T-helper 1 cell treated with Interleukin-12 subunit alpha and Interleukin-12 subunit beta and Interleukin-4 antibody, amounts not matched to agents 30 μg/mL and 1 μg/mL, for 36 hours (primary cell): ENCODE measurements at regions not wholly inside any gene's neighbourhood (a gene's known extent, or its start where the extent isn't known, plus 50 kb on each side); places are given as distances from the start of the nearest gene placed in this dataset.

Experiments used
- H3K27ac Mint-ChIP-seq: one replicate; pipeline ENCODE4 v1.8.0; 2021; ENCODE audit warnings: mild to moderate bottlenecking, mixed read lengths
- H3K27me3 Mint-ChIP-seq: one replicate; pipeline ENCODE4 v1.8.0; 2021; ENCODE audit warnings: low read depth, mixed read lengths
- H3K36me3 Mint-ChIP-seq: one replicate; pipeline ENCODE4 v1.8.0; 2021; ENCODE audit warnings: low read depth, mixed read lengths
- H3K4me1 Mint-ChIP-seq: one replicate; pipeline ENCODE4 v1.8.0; 2021; ENCODE audit warnings: low read depth, mixed read lengths
- H3K4me3 Mint-ChIP-seq: one replicate; pipeline ENCODE4 v1.8.0; 2021; ENCODE audit warnings: mild to moderate bottlenecking, moderate library complexity, mixed read lengths
- H3K9me3 Mint-ChIP-seq: one replicate; pipeline ENCODE4 v1.8.0; 2021; ENCODE audit warnings: mixed read lengths

GRCh38 chr11:69923641-69924307, 104.6 kb upstream of the FGF3 start:
- peaks cover 40% of the 10 kb centered on the region for H3K27me3 Mint-ChIP-seq
- H3K9me3 Mint-ChIP-seq = no peaks in the 10 kb centered on the region
- no peaks in the 10 kb centered on the region for H3K36me3 Mint-ChIP-seq
- H3K4me3 Mint-ChIP-seq = no peak overlapping the region
- H3K27ac Mint-ChIP-seq = no peak overlapping the region
- peaks cover 4% of the 10 kb centered on the region for H3K4me1 Mint-ChIP-seq

- Mint-ChIP-seq H3K4me1 (peaks cover 4% of the 10 kb centered on the region), H3K9me3 (no peaks in the 10 kb centered on the region), H3K36me3 (no peaks in the 10 kb centered on the region), H3K27me3 (peaks cover 40% of the 10 kb centered on the region), H3K27ac (no peak overlapping the region), H3K4me3 (no peak overlapping the region)
Observed at GRCh38 chr11:69924308-69925161, 105.3 kb upstream of the FGF3 start.

- peaks cover 4% of the 10 kb centered on the region for H3K4me1 Mint-ChIP-seq
- no peak overlapping the region for H3K4me3 Mint-ChIP-seq
- peaks cover 40% of the 10 kb centered on the region for H3K27me3 Mint-ChIP-seq
- H3K36me3 Mint-ChIP-seq = no peaks in the 10 kb centered on the region
- no peaks in the 10 kb centered on the region for H3K9me3 Mint-ChIP-seq
- H3K27ac Mint-ChIP-seq = no peak overlapping the region
Observed at GRCh38 chr11:69925366-69926196, 106.4 kb upstream of the FGF3 start.

GRCh38 chr11:69926376-69927050, 107.3 kb upstream of the FGF3 start:
- peaks cover 40% of the 10 kb centered on the region for H3K27me3 Mint-ChIP-seq
- peaks cover 4% of the 10 kb centered on the region for H3K4me1 Mint-ChIP-seq
- no peak overlapping the region for H3K4me3 Mint-ChIP-seq
- H3K9me3 Mint-ChIP-seq = no peaks in the 10 kb centered on the region
- H3K27ac Mint-ChIP-seq = no peak overlapping the region
- H3K36me3 Mint-ChIP-seq = no peaks in the 10 kb centered on the region

GRCh38 chr11:69928121-69928520, 108.9 kb upstream of the FGF3 start:
- H3K27ac Mint-ChIP-seq = no peak overlapping the region
- no peaks in the 10 kb centered on the region for H3K9me3 Mint-ChIP-seq
- no peak overlapping the region for H3K4me3 Mint-ChIP-seq
- H3K4me1 Mint-ChIP-seq = peaks cover 4% of the 10 kb centered on the region
- H3K36me3 Mint-ChIP-seq = no peaks in the 10 kb centered on the region
- peaks cover 37% of the 10 kb centered on the region for H3K27me3 Mint-ChIP-seq

GRCh38 chr11:69928975-69929374, 109.8 kb upstream of the FGF3 start:
- no peaks in the 10 kb centered on the region for H3K36me3 Mint-ChIP-seq
- peaks cover 35% of the 10 kb centered on the region for H3K27me3 Mint-ChIP-seq
- no peak overlapping the region for H3K27ac Mint-ChIP-seq
- H3K4me1 Mint-ChIP-seq = peaks cover 4% of the 10 kb centered on the region
- H3K9me3 Mint-ChIP-seq = no peaks in the 10 kb centered on the region
- no peak overlapping the region for H3K4me3 Mint-ChIP-seq

GRCh38 chr11:69930081-69931059, 111.2 kb upstream of the FGF3 start:
- Mint-ChIP-seq H3K9me3 (no peaks in the 10 kb centered on the region), H3K27me3 (peaks cover 21% of the 10 kb centered on the region), H3K4me3 (no peak overlapping the region), H3K4me1 (peaks cover 4% of the 10 kb centered on the region), H3K27ac (no peak overlapping the region), H3K36me3 (no peaks in the 10 kb centered on the region)

GRCh38 chr11:69931060-69931910, 112.1 kb upstream of the FGF3 start:
- Mint-ChIP-seq H3K4me1 (no peaks in the 10 kb centered on the region), H3K36me3 (no peaks in the 10 kb centered on the region), H3K4me3 (no peak overlapping the region), H3K27me3 (peaks cover 17% of the 10 kb centered on the region), H3K9me3 (no peaks in the 10 kb centered on the region), H3K27ac (no peak overlapping the region)

- Mint-ChIP-seq H3K4me3 (no peak overlapping the region), H3K9me3 (no peaks in the 10 kb centered on the region), H3K27me3 (peaks cover 11% of the 10 kb centered on the region), H3K4me1 (no peaks in the 10 kb centered on the region), H3K36me3 (no peaks in the 10 kb centered on the region), H3K27ac (no peak overlapping the region)
Observed at GRCh38 chr11:69931994-69932910, 113.0 kb upstream of the FGF3 start.

GRCh38 chr11:69934861-69935494, 115.8 kb upstream of the FGF3 start:
- H3K27ac Mint-ChIP-seq = no peak overlapping the region
- peaks cover 8% of the 10 kb centered on the region for H3K27me3 Mint-ChIP-seq
- no peak overlapping the region for H3K4me3 Mint-ChIP-seq
- H3K9me3 Mint-ChIP-seq = no peaks in the 10 kb centered on the region
- no peaks in the 10 kb centered on the region for H3K4me1 Mint-ChIP-seq
- no peaks in the 10 kb centered on the region for H3K36me3 Mint-ChIP-seq

- no peak overlapping the region for H3K27ac Mint-ChIP-seq
- H3K9me3 Mint-ChIP-seq = no peaks in the 10 kb centered on the region
- H3K4me1 Mint-ChIP-seq = no peaks in the 10 kb centered on the region
- H3K4me3 Mint-ChIP-seq = no peak overlapping the region
- no peaks in the 10 kb centered on the region for H3K36me3 Mint-ChIP-seq
- peaks cover 8% of the 10 kb centered on the region for H3K27me3 Mint-ChIP-seq
Observed at GRCh38 chr11:69935941-69936505, 116.8 kb upstream of the FGF3 start.
